ENCODE measurements at regions not wholly inside any gene's neighbourhood (a gene's known extent, or its start where the extent isn't known, plus 50 kb on each side); places are given as distances from the start of the nearest gene placed in this dataset.

GRCh38 chr4:176441594-176441993, 121.8 kb downstream of the SPCS3 start:
- no peak overlapping the region for H3K27ac ChIP-seq (replicated peaks)
- no peaks in the 10 kb centered on the region for H3K9me3 ChIP-seq (replicated peaks)
- no peaks in the 10 kb centered on the region for H3K36me3 ChIP-seq
- no peak for TF ChIP-seq CTCF (IDR thresholded peaks at IDR 0.05; ENCODE audit: borderline replicate concordance)
- no peaks in the 10 kb centered on the region for H3K27me3 ChIP-seq (ENCODE audit: low read depth)
- no peak overlapping the region for H3K4me3 ChIP-seq
- H3K4me1 ChIP-seq, result peaks cover 5% of the 10 kb centered on the region
- intact Hi-C loops (cut with micrococcal nuclease), result no loop called here
- no peak for DNase-seq

DNA sequence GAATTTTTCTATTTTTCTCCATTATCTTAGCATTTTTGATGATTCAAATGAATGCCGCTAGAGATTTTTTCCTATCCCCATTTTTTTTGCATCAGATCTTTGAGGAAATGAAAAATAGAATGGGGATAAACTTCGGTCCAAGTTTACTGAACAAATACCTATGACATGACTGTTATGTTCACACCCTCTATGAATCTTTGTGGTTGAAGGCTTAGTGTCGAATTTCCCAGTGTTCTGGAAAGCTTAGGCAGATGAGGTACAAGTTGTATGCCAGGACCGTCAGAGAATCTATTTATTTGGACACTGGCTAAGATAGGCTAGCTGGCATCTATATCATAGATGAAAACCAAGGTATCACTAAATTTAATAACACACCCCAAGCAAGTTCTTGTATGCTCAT, 123.4 kb downstream of the SPCS3 start:
- H3K9me3 ChIP-seq (replicated peaks), result no peaks in the 10 kb centered on the region
- TF ChIP-seq CTCF (IDR thresholded peaks at IDR 0.05; ENCODE audit: borderline replicate concordance), result no peak
- no peak overlapping the region for H3K4me3 ChIP-seq
- intact Hi-C loops (cut with micrococcal nuclease), result no loop called here
- H3K36me3 ChIP-seq, result no peaks in the 10 kb centered on the region
- no peak for DNase-seq
- peaks cover 5% of the 10 kb centered on the region for H3K4me1 ChIP-seq
- no peak overlapping the region for H3K27ac ChIP-seq (replicated peaks)
- H3K27me3 ChIP-seq (ENCODE audit: low read depth), result no peaks in the 10 kb centered on the region

DNA sequence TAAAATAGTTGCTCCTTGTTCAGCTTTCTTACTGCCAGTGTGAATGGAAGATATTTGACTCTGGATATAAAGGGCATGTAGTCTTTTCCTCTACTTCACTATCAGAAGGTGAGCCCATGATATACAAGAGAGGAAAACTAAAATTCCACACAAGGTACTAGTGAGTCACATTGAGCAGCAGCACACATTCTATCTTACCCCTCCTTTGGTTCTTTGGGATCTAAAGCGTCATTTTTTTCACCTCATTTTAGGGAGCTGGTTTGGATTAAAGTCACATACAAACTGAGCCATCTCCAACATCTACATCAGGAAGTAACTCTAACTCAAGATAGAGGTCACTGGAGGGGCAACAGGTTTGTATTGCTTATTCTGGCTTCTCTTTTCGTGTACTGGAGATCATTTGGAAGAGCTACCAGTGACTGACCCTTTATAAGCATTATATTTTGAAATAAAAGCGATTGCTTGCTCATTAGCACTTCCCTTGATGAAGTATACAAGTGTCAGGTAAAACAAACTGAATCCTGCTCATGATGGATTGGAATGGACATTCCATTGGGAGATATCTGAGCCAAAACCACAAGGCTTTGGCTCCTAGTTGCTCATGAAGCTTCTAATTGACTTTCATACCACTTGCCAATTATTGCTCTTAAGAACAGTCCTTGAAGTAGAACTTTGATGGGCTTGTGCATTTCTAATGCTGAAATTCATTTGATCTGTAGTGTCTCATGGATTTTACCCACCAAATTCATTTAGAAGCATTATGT, 124.1 kb downstream of the SPCS3 start:
- Histone ChIP-seq H3K27me3 (ENCODE audit: low read depth) (no peaks in the 10 kb centered on the region), H3K36me3 (no peaks in the 10 kb centered on the region), H3K4me1 (peaks cover 4% of the 10 kb centered on the region), H3K4me3 (no peak overlapping the region), H3K27ac (replicated peaks) (no peak overlapping the region), H3K9me3 (replicated peaks) (no peaks in the 10 kb centered on the region)
- no peak for DNase-seq
- no peak for TF ChIP-seq CTCF (IDR thresholded peaks at IDR 0.05; ENCODE audit: borderline replicate concordance)
- intact Hi-C loops (cut with micrococcal nuclease), result no loop called here

GRCh38 chr4:176444741-176445140, 125.0 kb downstream of the SPCS3 start:
- Histone ChIP-seq H3K27ac (replicated peaks) (no peak overlapping the region), H3K9me3 (replicated peaks) (no peaks in the 10 kb centered on the region), H3K4me1 (no peaks in the 10 kb centered on the region), H3K4me3 (no peak overlapping the region), H3K27me3 (ENCODE audit: low read depth) (no peaks in the 10 kb centered on the region), H3K36me3 (no peaks in the 10 kb centered on the region)
- intact Hi-C loops (cut with micrococcal nuclease), result no loop called here
- TF ChIP-seq CTCF (IDR thresholded peaks at IDR 0.05; ENCODE audit: borderline replicate concordance), result no peak
- DNase-seq, result no peak

DNA sequence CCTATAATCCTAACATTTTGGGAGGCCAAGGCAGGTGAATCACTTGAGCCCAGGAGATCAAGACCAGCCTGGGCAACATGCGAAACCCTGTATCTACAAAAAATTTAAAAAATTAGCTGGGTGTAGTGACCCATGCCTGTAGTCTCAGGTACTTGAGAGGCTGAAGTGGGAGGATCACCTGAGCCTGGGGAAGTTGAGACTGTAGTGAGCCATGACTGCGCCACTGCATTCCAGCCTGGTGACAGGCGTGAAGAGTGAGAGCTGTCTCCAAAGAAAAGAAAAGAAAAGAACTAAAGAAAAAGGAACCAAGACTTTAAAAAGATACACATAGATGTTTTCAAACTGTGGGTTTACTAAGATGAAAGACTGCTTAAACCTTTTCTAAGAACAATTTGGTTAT, 129.0 kb downstream of the SPCS3 start:
- no peak for DNase-seq
- no peaks in the 10 kb centered on the region for H3K4me1 ChIP-seq
- intact Hi-C loops (cut with micrococcal nuclease), result no loop called here
- no peaks in the 10 kb centered on the region for H3K9me3 ChIP-seq (replicated peaks)
- H3K36me3 ChIP-seq, result no peaks in the 10 kb centered on the region
- no peaks in the 10 kb centered on the region for H3K27me3 ChIP-seq (ENCODE audit: low read depth)
- no peak for TF ChIP-seq CTCF (IDR thresholded peaks at IDR 0.05; ENCODE audit: borderline replicate concordance)
- no peak overlapping the region for H3K27ac ChIP-seq (replicated peaks)
- H3K4me3 ChIP-seq, result no peak overlapping the region
